ENCODE measurements at regions not wholly inside any gene's neighbourhood (a gene's known extent, or its start where the extent isn't known, plus 50 kb on each side); places are given as distances from the start of the nearest gene placed in this dataset.

DNA sequence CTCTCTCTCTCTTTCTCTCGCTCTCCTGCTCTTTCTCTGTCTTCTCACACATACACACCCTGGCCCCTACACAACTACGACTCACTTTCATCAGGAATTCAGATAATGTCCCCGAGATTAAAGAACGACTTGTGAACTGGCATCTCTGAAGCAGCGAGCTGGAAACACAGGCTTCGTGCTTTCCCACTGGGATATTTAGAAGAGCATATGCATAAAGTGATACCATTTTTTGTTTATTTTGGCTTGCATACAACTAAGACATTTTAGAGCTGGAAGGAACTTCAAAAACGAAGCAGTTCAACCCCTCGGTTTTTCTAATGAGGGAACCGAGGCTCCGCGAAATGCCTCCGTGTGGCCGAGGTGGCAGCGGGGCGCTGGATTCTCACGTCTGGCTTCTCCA is 88.6 kb downstream of the ZBTB18 start:
- H3K4me3 ChIP-seq (ENCODE audit: low read length) = no peak overlapping the region
- TF ChIP-seq, protein P1, sequence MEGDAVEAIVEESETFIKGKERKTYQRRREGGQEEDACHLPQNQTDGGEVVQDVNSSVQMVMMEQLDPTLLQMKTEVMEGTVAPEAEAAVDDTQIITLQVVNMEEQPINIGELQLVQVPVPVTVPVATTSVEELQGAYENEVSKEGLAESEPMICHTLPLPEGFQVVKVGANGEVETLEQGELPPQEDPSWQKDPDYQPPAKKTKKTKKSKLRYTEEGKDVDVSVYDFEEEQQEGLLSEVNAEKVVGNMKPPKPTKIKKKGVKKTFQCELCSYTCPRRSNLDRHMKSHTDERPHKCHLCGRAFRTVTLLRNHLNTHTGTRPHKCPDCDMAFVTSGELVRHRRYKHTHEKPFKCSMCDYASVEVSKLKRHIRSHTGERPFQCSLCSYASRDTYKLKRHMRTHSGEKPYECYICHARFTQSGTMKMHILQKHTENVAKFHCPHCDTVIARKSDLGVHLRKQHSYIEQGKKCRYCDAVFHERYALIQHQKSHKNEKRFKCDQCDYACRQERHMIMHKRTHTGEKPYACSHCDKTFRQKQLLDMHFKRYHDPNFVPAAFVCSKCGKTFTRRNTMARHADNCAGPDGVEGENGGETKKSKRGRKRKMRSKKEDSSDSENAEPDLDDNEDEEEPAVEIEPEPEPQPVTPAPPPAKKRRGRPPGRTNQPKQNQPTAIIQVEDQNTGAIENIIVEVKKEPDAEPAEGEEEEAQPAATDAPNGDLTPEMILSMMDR (IDR thresholded peaks at IDR 0.05; ENCODE audit: insufficient read depth, low read depth, low read length, missing control alignments) = no peak
- no peak for DNase-seq (ENCODE audit: low read depth)

DNA sequence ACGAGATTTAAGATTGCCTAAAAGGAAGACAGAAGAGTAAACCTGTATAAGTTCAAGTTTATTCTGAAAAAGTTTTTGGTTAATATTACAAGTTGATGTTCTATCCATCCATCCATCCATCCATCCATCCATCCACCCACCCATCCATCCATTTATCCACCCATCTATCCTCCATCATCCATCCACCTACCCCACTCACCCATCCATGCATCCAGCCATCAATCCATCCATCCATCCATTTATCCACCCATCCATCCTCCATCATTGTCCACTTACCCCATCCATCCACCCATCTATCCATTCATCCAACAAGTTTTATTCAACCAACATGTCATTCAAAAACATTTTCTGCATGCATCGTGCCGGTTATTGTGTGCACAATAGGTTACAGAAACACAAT is 89.3 kb downstream of the ZBTB18 start:
- TF ChIP-seq, protein P1 (IDR thresholded peaks at IDR 0.05; ENCODE audit: insufficient read depth, low read depth, low read length, missing control alignments) = no peak
- H3K4me3 ChIP-seq (ENCODE audit: low read length) = no peak overlapping the region
- DNase-seq (ENCODE audit: low read depth) = no peak

DNA sequence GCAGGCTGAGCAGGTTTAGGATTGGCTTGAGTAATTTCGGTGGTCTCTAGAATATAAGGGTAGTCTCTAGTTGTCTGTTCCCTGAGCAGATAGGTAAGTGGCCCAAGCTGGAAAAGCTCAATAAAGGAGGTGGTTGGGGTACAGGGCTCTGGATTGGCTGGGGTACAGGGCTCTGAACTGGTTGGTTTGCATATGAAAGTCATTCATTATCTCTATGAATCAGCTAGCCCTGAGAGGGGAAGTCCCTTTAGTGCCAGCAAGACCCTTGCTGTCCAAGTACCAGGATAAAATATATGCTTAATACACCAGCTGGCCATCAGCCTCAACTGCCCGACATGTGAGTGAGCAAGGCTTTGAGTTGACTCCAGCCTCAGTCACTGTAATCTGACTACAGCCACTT is 93.0 kb downstream of the ZBTB18 start:
- TF ChIP-seq, protein P1 (IDR thresholded peaks at IDR 0.05; ENCODE audit: insufficient read depth, low read depth, low read length, missing control alignments) = no peak
- DNase-seq (ENCODE audit: low read depth) = no peak
- H3K4me3 ChIP-seq (ENCODE audit: low read length) = no peak overlapping the region

DNA sequence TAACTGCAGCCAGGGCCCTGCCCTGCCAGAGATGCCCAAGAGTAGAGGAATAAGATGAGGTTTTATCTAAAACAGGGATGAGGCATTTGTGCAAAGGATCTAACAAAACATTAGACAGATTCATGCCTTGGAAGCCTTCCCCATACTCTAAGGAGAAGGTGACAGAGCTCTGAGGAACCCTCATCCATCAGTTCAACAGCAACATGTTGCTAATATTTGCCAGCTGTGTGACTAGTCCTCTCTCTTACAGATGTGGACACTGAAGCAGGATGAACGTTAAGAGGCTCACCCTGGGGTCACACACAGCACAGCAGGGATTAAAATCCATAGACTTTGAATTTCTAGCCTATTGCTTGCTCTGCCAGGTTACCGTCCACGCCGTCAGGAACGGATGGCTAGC is 99.0 kb downstream of the ZBTB18 start:
- no peak for DNase-seq (ENCODE audit: low read depth)
- TF ChIP-seq, protein P1 (IDR thresholded peaks at IDR 0.05; ENCODE audit: insufficient read depth, low read depth, low read length, missing control alignments) = no peak
- H3K4me3 ChIP-seq (ENCODE audit: low read length) = no peak overlapping the region

DNA sequence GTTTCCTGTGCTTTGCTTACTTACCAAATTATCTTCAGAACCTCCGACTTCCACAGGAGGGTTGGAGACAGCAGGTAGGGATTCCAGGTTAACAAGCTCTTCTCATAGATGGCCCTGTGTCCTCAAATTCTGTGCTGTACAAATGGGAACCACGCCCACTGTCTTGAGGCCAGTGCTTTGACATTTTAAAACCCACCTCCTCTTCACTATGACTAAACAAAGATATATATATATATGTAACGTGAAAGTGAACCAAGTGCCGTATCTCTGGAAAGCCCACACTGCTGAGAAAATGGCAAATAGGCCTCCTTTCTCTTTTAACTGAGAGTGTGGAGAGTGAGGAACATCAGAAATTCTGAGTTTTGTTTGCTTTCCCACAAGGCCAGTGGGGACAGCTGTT is 99.6 kb downstream of the ZBTB18 start:
- no peak for DNase-seq (ENCODE audit: low read depth)
- H3K4me3 ChIP-seq (ENCODE audit: low read length) = no peak overlapping the region
- TF ChIP-seq, protein P1 (IDR thresholded peaks at IDR 0.05; ENCODE audit: insufficient read depth, low read depth, low read length, missing control alignments) = no peak

DNA sequence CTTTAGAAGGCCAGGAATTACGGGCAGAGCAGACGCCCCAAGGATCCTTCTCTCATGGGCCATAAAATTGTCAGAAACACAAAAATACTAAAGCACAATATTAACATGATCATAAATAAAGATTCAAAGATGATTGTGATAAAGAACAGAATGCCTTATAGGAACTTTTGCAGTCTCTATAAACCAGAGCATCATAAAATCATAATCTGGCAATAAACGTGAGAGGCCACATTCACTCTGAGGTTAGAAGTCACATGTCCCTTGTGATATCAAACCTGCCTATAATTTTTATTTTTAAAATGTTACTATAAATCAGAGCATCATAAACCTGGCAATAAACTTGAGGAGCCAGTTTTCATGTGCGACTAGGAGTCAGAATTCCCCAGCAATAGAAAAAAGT is 100.5 kb downstream of the ZBTB18 start:
- DNase-seq (ENCODE audit: low read depth) = no peak
- H3K4me3 ChIP-seq (ENCODE audit: low read length) = no peak overlapping the region
- TF ChIP-seq, protein P1 (IDR thresholded peaks at IDR 0.05; ENCODE audit: insufficient read depth, low read depth, low read length, missing control alignments) = no peak

DNA sequence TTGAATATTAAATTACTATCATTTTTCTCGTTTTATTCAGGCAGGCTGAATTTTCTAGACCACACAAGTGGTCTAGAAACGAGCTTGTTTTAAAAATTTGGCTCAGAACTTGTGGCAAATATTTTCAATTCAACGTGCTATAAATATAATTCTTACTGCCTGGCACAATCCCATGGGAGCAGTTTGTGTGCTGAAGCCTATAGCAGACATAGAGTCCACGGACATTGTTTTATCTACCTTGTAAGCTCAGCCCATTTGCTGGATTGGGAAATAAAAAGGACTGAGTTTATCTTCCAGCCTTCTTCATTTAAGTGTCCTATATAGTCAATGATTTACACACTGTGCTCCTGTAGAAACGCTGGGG is 103.4 kb downstream of the ZBTB18 start:
- no peak for DNase-seq (ENCODE audit: low read depth)
- H3K4me3 ChIP-seq (ENCODE audit: low read length) = no peak overlapping the region
- TF ChIP-seq, protein P1 (IDR thresholded peaks at IDR 0.05; ENCODE audit: insufficient read depth, low read depth, low read length, missing control alignments) = no peak

All from epithelial cell of esophagus (primary cell).